GM21367 (cell line): ENCODE measurements at regions not wholly inside any gene's neighbourhood (a gene's known extent, or its start where the extent isn't known, plus 50 kb on each side); places are given as distances from the start of the nearest gene placed in this dataset.
"Not testable (repeated sequence)": the region's sequence is repeated elsewhere in the genome, so short reads cannot be mapped to it uniquely, and the experiment has no call there.

ENCODE experiments used
- ATAC-seq: cut with Tn5 transposase; IDR thresholded peaks from one replicate; pipeline ENCODE4 v1.9.1; 2021; ENCODE audit not compliant: unreplicated experiment

DNA sequence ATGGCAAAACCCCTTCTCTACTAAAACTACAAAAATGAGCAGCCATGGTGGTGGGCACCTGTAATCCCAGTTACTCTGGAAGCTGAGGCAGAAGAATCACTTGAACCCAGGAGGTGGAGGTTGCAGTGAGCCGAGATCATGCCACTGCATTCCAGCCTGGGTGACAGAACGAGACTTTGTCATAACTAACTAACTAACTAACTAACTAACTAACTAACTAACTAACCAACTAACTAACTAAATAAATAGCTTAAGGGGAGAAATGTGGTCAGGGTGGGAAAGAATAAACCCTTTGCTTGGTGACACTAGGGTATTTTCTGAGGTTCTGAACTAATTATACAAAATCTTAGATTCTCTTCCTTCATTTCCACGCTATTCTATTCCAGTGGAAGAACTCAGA, 184.4 kb upstream of the MEF2C start:
- ATAC-seq = no peak

GRCh38 chr5:89065919-89066318, 182.9 kb upstream of the MEF2C start:
- ATAC-seq = no peak

DNA sequence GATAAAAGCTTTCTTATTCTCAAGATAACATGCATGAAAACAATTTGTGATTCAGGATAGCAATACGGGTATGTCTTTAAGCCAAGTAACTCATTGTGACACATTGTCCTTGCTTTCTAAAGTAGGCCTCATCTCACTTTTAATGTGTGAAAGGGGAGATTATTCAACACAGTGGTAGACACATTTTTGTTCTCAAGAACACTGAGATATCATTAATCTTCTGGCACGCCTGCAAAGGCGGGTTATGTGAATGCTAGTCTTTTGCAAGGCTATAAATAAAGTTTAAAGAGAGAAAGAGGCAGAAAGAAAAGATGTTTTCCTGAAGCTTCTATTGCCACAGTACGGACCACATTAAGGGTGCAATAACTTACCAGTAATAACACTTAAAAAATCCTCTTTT, 181.8 kb upstream of the MEF2C start:
- ATAC-seq = no peak

DNA sequence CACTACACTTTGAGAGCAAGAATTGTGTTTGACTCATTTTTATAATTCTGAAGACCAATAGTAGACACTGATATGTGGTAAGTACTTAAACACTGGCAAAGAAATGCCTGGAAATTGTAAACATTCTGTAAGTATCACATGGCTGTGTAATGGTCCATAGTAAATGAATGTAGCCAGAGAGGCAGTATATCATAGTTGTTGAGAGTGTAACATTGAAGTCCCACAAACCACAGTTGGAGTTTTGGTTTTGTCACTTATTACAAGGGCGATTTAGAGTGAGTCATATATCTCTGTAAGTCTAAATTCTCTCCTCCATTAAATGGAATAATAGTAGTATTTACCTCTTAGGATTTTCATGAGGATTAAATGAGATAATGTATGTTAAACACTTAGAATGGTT, 181.1 kb upstream of the MEF2C start:
- no peak for ATAC-seq

- no peak for ATAC-seq
Observed at GRCh38 chr5:89060768-89061167, 177.8 kb upstream of the MEF2C start.

DNA sequence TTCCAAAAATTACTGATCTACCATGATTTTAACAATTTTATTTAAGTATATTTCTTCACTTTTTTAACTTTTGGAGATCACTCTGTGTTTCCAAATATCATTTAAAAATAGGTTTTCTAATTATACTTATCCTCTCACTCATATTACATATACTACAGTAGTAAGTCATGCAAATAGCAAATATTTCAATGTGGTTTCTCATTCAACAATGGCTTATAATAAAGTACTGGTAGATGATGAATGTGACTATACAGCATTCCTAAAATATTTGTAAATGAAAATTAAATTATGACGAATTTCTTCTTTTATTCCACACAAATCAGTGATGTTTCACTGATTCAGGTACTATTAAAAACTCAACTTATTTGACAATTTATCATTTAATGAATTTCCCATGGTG, 176.3 kb upstream of the MEF2C start:
- ATAC-seq = no peak

DNA sequence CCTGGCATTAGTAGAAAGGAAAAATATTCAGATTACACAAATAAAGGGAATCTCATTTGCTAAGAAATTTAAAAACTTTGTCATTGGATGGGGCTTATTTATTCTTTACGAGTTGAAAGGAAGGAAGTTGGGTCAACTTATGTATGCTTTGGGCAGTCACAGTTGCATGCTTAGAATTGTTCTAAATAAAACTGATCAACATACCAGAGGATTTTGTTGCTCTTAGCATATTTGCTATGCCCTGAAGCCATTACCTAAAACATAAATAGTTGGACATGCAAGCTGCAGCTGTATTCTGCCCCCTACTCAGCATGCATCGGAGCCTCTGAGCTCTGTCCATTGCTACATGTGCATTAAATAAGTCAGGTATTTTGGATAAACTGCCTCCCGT, 172.7 kb upstream of the MEF2C start:
- ATAC-seq = no peak

GRCh38 chr5:89055015-89055694, 172.2 kb upstream of the MEF2C start:
- no peak for ATAC-seq

DNA sequence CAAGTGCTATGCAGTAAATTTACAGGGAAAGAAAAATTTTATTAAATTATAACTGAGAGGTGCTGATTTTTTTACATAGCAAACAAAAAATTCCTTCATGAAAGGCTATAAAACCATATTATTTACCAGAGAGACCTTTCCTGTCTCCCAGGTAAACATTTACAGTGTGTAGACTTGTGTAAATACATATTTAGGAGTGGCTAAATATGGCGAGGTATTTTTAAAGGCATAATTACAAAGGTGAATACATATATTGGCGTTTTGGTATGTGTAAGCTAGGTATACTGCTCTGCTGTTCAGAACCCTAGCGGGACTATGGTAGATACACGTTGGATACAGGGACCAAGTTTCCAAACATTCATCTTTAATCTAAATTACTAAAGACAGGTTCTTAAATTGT, 170.6 kb upstream of the MEF2C start:
- ATAC-seq = no peak

DNA sequence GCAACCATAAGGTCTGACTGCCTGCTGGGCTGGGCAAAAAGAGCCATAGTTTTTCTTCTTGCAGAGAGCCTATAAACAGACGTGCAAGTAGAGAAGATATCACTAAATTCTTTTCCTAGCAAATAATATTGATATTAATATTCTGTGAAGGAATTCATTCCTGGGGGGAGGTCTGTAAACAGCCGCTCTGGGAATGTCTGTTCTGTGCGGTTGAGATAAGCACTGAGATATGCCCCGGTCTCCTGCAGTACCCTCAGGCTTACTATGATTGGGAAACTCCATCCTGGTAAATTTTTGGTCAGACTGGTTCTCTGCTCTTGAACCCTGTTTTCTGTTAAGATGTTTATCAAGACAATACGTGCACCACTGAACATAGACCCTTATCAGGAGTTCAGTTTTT, 167.1 kb upstream of the MEF2C start:
- ATAC-seq = not testable (repeated sequence)

DNA sequence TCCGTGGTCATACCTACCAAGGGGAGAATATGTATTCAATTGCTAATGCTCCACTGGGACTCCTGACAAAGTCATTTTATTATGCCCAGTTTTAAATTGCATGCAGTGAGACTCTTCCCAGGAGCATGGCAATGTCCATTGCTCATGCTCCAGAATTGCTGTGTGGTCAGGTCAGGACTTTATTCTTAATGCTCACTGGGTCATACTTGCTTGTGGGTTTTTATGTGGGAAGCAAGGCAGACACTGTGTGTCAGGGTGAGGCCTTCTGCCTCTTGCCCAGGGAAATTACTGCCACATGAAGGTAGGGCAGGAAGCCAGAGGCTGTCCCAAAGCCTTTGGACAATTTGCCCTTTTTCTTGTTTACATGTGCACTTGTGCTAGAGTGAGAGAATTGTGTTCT, 164.6 kb upstream of the MEF2C start:
- no peak for ATAC-seq

GRCh38 chr5:89045216-89045615, 162.2 kb upstream of the MEF2C start:
- no peak for ATAC-seq

- no peak for ATAC-seq
Observed at GRCh38 chr5:89044674-89045200, 161.8 kb upstream of the MEF2C start.

DNA sequence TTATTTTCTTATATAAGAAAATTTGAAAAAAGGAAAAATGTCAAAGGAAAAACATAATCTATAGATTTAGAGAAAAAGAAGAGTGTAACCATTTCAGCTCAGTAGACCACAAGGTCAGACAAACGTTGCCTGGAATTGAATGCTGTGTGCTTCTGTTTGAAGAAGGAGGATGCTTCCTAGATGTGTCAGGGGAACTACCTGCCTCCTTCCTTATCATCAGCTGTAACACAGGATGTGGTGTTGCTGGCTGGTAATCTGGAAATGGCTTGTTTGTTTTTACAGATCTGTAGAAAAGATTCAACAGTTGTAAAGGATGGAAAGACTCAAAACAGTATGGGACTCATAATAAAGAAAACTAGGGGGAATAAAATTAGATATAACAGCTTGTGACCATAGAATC, 160.7 kb upstream of the MEF2C start:
- ATAC-seq = peak; percentile 57

- ATAC-seq = no peak
Observed at GRCh38 chr5:89042746-89043145, 159.8 kb upstream of the MEF2C start.

DNA sequence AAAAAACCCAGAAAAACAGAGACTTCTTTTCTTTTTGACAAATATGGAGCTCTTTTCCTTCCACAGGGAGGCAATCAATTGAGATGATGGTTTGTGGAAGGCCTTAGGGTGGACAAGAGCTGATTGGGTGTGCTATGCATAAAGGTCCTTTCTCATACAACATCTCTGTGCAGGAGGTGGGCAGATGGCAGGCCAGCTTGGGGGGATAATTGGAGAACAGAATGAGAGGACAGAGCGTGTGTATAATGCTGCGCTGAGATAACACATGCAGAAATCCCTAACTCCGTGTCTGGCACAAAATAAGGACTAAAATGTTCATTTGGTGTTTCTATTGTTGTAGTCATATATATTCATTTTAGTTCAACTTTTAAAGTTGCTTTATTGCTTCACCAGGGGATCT, 159.0 kb upstream of the MEF2C start:
- ATAC-seq = no peak

GRCh38 chr5:89041249-89041779, 158.3 kb upstream of the MEF2C start:
- ATAC-seq = no peak

- no peak for ATAC-seq
Observed at GRCh38 chr5:89036704-89037489, 153.9 kb upstream of the MEF2C start.

DNA sequence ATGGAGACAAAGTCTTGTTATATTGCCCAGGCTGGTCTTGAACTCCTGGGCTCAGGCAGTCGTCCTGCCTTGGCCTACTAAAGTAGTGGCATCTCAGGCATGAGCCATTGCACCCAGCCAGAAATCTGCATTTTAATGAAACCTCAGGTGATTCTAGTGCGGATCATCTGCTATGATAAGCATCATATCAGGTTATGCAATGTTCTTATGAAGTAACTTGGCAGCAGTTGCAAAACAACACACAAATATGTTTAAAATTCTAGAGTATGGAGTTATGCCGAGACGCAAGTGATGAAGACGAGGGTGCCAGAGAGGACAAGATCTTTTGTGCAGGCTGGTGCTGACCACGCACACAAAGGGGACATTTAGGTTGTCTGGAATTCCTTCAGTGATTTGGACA, 153.2 kb upstream of the MEF2C start:
- no peak for ATAC-seq

GRCh38 chr5:89034588-89034987, 151.6 kb upstream of the MEF2C start:
- ATAC-seq = no peak

- no peak for ATAC-seq
Observed at GRCh38 chr5:89030798-89031197, 147.8 kb upstream of the MEF2C start.

DNA sequence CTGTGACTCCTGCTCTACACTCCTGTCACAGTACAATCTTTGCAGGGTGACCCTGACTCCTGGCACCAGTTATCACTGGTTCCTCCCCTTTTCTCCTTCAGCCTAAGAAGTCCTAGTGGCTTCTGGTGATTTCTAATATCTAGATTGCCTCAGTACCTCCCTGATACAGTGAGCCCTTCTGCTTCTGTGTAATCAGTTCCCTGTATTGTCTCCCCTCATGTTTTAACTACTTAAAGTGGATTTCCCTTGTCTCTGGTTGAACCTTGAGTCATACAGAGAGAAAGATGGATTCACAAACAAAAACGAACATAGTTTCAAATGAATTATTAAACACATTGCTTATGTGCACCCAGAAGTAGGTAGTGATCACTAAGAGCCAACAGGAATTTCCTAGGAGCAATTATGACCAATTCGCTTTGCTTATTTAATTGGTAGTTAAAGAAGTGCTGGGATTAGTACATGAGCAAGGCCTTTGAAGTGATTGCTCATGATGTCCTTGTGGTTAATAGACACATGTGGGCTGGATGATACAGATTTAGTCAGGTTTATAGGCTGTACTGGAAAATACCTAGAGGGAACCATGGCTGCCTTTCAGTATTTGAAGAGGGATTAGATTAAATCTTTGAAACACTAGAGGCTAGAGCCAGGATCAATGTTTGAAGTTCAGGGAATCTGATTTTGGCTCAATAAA, 145.8 kb upstream of the MEF2C start:
- ATAC-seq = no peak
